Left ventricle myocardium inferior (tissue), 1 donor: ENCODE measurements at regions not wholly inside any gene's neighbourhood (a gene's known extent, or its start where the extent isn't known, plus 50 kb on each side); places are given as distances from the start of the nearest gene placed in this dataset.

Experiments
- DNase-seq: peaks from one replicate; pipeline ENCODE4 v3.0.0-alpha.2; 2020
- H3K27ac ChIP-seq: fragments of 200-600 bp; replicated peaks from 2 replicates; pipeline ENCODE4 v1.8.0; 2021
- H3K27me3 ChIP-seq: fragments of 200-600 bp; 2 replicates; pipeline ENCODE4 v1.8.0; 2021; ENCODE audit warnings: low read depth
- H3K36me3 ChIP-seq: fragments of 200-600 bp; 2 replicates; pipeline ENCODE4 v1.8.0; 2021
- H3K4me1 ChIP-seq: fragments of 200-600 bp; 2 replicates; pipeline ENCODE4 v1.8.0; 2021
- H3K4me3 ChIP-seq: fragments of 200-600 bp; 2 replicates; pipeline ENCODE4 v1.8.0; 2021; ENCODE audit warnings: mild to moderate bottlenecking, moderate library complexity
- H3K9me3 ChIP-seq: fragments of 200-600 bp; replicated peaks from 2 replicates; pipeline ENCODE4 v1.8.0; 2021
- CTCF ChIP-seq: fragments of 200-600 bp; IDR thresholded peaks from 2 replicates; pipeline ENCODE4 v1.8.0; 2021; ENCODE audit warnings: antibody characterized with exemption, mild to moderate bottlenecking, borderline replicate concordance
- intact Hi-C: fragments of 100-400 bp; cut with micrococcal nuclease; formaldehyde crosslinking; loops from one replicate; pipeline ENCODE4 v1.11.0; 2022
- donor health status: DM: no; HTN: yes; CAD: no; lungs with severe emphysema.

DNA sequence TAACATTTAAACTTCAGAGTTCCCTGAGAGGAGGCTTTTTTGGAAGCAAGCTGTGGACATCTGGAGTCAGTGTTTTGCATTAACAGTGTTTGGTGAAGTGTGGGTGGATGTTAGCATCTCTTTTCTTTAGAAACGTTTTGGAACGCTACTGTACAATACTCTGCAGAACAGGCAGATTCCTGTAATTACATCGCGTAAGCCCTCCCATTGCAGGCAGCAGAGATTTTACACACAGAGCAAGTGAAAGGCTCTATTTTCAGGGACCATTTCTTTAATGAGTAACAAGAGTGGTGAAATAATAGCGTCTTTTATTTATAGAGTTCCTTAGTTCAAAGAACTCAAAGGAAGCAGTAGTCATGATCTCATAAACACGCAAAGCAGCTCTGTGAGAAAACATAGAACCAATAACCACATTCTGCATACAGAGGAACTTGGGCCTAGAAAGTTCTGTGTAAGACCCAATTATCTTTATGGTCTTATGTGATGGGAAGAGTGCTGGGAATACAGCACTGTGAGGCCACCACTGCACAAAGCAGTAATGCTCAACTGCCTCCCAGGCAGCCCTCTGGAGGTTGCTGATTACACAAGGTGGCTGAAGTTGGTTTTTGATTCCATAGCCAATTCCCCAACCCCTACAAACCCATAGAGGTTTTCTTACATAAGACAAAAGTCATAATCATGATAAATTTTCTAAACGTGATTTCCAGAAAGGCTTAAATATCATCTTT lies 298.7 kb upstream of the EPHA5 start:
- no peak for TF ChIP-seq CTCF
- Histone ChIP-seq H3K4me1 (no peaks in the 10 kb centered on the region), H3K27me3 (no peaks in the 10 kb centered on the region), H3K9me3 (no peaks in the 10 kb centered on the region), H3K4me3 (no peak overlapping the region), H3K27ac (no peak overlapping the region), H3K36me3 (no peaks in the 10 kb centered on the region)
- DNase-seq: no peak
- intact Hi-C loops: no loop called here

GRCh38 chr4:65960751-65961150 lies 290.5 kb upstream of the EPHA5 start:
- no peaks in the 10 kb centered on the region for H3K36me3 ChIP-seq
- no peak overlapping the region for H3K4me3 ChIP-seq
- H3K27ac ChIP-seq: no peak overlapping the region
- intact Hi-C loops: no loop called here
- DNase-seq: no peak
- H3K27me3 ChIP-seq: no peaks in the 10 kb centered on the region
- peaks cover 23% of the 10 kb centered on the region for H3K9me3 ChIP-seq
- no peak for TF ChIP-seq CTCF
- no peaks in the 10 kb centered on the region for H3K4me1 ChIP-seq

- Histone ChIP-seq H3K27ac (no peak overlapping the region), H3K4me1 (no peaks in the 10 kb centered on the region), H3K36me3 (no peaks in the 10 kb centered on the region), H3K9me3 (peaks cover 13% of the 10 kb centered on the region), H3K4me3 (no peak overlapping the region), H3K27me3 (no peaks in the 10 kb centered on the region)
- intact Hi-C loops: no loop called here
- DNase-seq: no peak
- no peak for TF ChIP-seq CTCF
Measured at GRCh38 chr4:65954416-65954815, 284.1 kb upstream of the EPHA5 start.

DNA sequence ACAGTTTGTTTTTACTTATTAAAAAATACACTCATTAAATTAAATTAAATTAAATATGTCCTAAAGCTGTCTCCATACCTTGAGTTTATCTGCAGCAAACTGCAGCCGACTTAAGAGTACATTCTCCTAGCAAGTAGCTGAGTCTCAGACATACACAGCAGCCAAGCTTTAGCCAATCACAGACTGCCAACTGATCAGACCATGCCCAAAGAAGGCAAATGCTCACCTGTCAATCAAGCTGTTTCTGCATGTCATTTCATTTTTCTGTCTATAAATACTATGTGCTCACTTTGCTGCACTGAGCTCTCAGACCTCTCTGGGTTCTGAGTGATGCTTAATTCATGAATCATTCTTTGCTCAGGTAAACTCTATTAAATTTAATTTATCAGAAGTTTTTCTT lies 280.9 kb upstream of the EPHA5 start:
- TF ChIP-seq CTCF: no peak
- Histone ChIP-seq H3K27ac (no peak overlapping the region), H3K27me3 (no peaks in the 10 kb centered on the region), H3K4me3 (no peak overlapping the region), H3K4me1 (no peaks in the 10 kb centered on the region), H3K9me3 (peaks cover 9% of the 10 kb centered on the region), H3K36me3 (no peaks in the 10 kb centered on the region)
- intact Hi-C loops: no loop called here
- DNase-seq: no peak

- TF ChIP-seq CTCF: no peak
- intact Hi-C loops: no loop called here
- Histone ChIP-seq H3K9me3 (peaks cover 6% of the 10 kb centered on the region), H3K4me3 (no peak overlapping the region), H3K4me1 (no peaks in the 10 kb centered on the region), H3K36me3 (no peaks in the 10 kb centered on the region), H3K27me3 (no peaks in the 10 kb centered on the region), H3K27ac (no peak overlapping the region)
- DNase-seq: no peak
Measured at GRCh38 chr4:65943076-65943475, 272.8 kb upstream of the EPHA5 start.

DNA sequence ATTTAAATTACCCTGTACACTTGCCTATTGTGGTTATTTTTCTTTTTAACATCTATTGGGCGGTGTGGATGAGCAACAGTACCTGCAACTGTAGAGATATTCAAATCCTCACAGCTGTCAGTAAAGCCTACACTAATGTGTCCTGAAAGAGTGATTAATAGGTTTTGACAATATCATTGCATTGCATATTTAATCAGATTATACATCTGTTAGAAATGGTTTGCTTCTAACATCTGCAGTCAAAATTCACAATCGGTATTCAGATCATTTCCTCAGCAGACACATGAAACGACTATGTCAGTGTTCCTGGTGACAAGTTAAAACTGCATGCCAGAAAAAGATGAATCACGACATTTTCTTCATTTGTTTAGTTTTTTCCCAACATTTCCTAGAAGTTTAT lies 254.6 kb upstream of the EPHA5 start:
- H3K27me3 ChIP-seq: no peaks in the 10 kb centered on the region
- intact Hi-C loops: no loop called here
- no peak for TF ChIP-seq CTCF

More for the DNA sequence above, 254.6 kb upstream of the EPHA5 start:
- no peak overlapping the region for H3K4me3 ChIP-seq
- peaks cover 19% of the 10 kb centered on the region for H3K9me3 ChIP-seq
- H3K4me1 ChIP-seq: no peaks in the 10 kb centered on the region
- no peaks in the 10 kb centered on the region for H3K36me3 ChIP-seq
- DNase-seq: no peak
- no peak overlapping the region for H3K27ac ChIP-seq
